Prostate gland (tissue), 2 donors: ENCODE measurements at regions not wholly inside any gene's neighbourhood (a gene's known extent, or its start where the extent isn't known, plus 50 kb on each side); places are given as distances from the start of the nearest gene placed in this dataset.

Source experiments
- DNase-seq: peaks from one replicate; pipeline ENCODE4 v3.0.0-alpha.2; 2019; ENCODE audit warnings: low spot score
- H3K27ac ChIP-seq, 2 donors: fragments of 200-600 bp; sonication (generic); 2 replicates each; pipeline ENCODE4 v1.5.1; 2017 to 2019
- H3K27me3 ChIP-seq: fragments of 200-600 bp; sonication (generic); replicated peaks from 2 replicates; pipeline ENCODE4 v1.5.1; 2019; ENCODE audit not compliant: insufficient read depth
- H3K36me3 ChIP-seq, 2 donors: fragments of 200-600 bp; sonication (generic); 1 replicate in 1 of 2; 2 replicates in 1 of 2; pipeline versions ENCODE4 v1.5.1 to v1.8.1; 2017 to 2019
- H3K4me1 ChIP-seq: fragments of 200-600 bp; sonication (generic); replicated peaks from 2 replicates; pipeline ENCODE4 v1.5.1; 2019
- H3K4me3 ChIP-seq, 2 donors: fragments of 200-600 bp; sonication (generic); 2 replicates each; pipeline ENCODE4 v1.5.1; 2017 to 2019
- H3K9me3 ChIP-seq: fragments of 200-600 bp; sonication (generic); 2 replicates; pipeline ENCODE4 v1.5.1; 2017
- CTCF ChIP-seq, 4 experiments: fragments of 200-600 bp in 2 of 4; fragments of 450-650 bp in 2 of 4; sonication (generic) in 2 of 4; IDR thresholded peaks; 1 replicate in 3 of 4; 2 replicates in 1 of 4; pipeline ENCODE4 v1.5.1; 2016 to 2019; ENCODE audit warnings: antibody characterized with exemption in 4 of 4, mild to moderate bottlenecking in 2 of 4, moderate library complexity in 2 of 4
- POLR2A ChIP-seq: fragments of 450-650 bp; IDR thresholded peaks from one replicate; pipeline ENCODE4 v1.6.1; 2016; ENCODE audit warnings: antibody characterized with exemption, mild to moderate bottlenecking
- POLR2AphosphoS5 ChIP-seq: sonication (generic); formaldehyde crosslinking; IDR thresholded peaks from one replicate; pipeline ENCODE4 v1.6.1; 2017; ENCODE audit warnings: antibody characterized with exemption
- WGBS: methylation state at CpG from one replicate; pipeline ENCODE4 v1.1.5; 2018; 5-methylcytosine and 5-hydroxymethylcytosine counted together
- intact Hi-C: fragments of 100-400 bp; cut with DNase I; formaldehyde crosslinking; loops from one replicate; pipeline ENCODE4 v1.14.2; 2022

- no peaks in the 10 kb centered on the region for H3K36me3 ChIP-seq
- intact Hi-C loops: no loop called here
- no peak overlapping the region for H3K4me3 ChIP-seq
- no peaks in the 10 kb centered on the region for H3K27me3 ChIP-seq
- no peak overlapping the region for H3K27ac ChIP-seq
- no peaks in the 10 kb centered on the region for H3K4me1 ChIP-seq
- H3K9me3 ChIP-seq: no peaks in the 10 kb centered on the region
- TF ChIP-seq CTCF (IDR thresholded peaks at IDR 0.05): no peak
- DNase-seq: no peak
Observed at GRCh38 chr4:163892417-163892816, 397.9 kb downstream of the TMA16 start.

- no peak overlapping the region for H3K4me3 ChIP-seq
- intact Hi-C loops: no loop called here
- H3K27ac ChIP-seq: no peak overlapping the region
- 46% methylated on average over 3 of the region's 3 CpGs for WGBS
- H3K27me3 ChIP-seq: no peaks in the 10 kb centered on the region
- H3K4me1 ChIP-seq: no peaks in the 10 kb centered on the region
- no peaks in the 10 kb centered on the region for H3K9me3 ChIP-seq
- TF ChIP-seq CTCF (IDR thresholded peaks at IDR 0.05): no peak
- TF ChIP-seq POLR2A: no peak
- TF ChIP-seq POLR2AphosphoS5: no peak
- no peak for DNase-seq
- H3K36me3 ChIP-seq: no peaks in the 10 kb centered on the region
Observed at GRCh38 chr4:163895378-163896005, 401.0 kb downstream of the TMA16 start.

- no peak for TF ChIP-seq CTCF (IDR thresholded peaks at IDR 0.05)
- no peak for TF ChIP-seq POLR2AphosphoS5
- TF ChIP-seq POLR2A: no peak
- DNase-seq: no peak
- intact Hi-C loops: no loop called here
- H3K27ac ChIP-seq: no peak overlapping the region
- no peaks in the 10 kb centered on the region for H3K4me1 ChIP-seq
- H3K27me3 ChIP-seq: no peaks in the 10 kb centered on the region
- no peak overlapping the region for H3K4me3 ChIP-seq
- H3K36me3 ChIP-seq: no peaks in the 10 kb centered on the region
- no peaks in the 10 kb centered on the region for H3K9me3 ChIP-seq
- 59% methylated on average over 1 of the region's 1 CpG for WGBS
Observed at GRCh38 chr4:163901319-163901718, 406.8 kb downstream of the TMA16 start.

- Histone ChIP-seq H3K9me3 (no peaks in the 10 kb centered on the region), H3K4me1 (no peaks in the 10 kb centered on the region), H3K4me3 (no peak overlapping the region), H3K36me3 (no peaks in the 10 kb centered on the region), H3K27ac (no peak overlapping the region), H3K27me3 (no peaks in the 10 kb centered on the region)
- no peak for DNase-seq
- intact Hi-C loops: no loop called here
- WGBS: 94% methylated on average over 2 of the region's 2 CpGs
- no peak for TF ChIP-seq POLR2AphosphoS5
- no peak for TF ChIP-seq POLR2A
- no peak for TF ChIP-seq CTCF (IDR thresholded peaks at IDR 0.05)
Observed at GRCh38 chr4:163902417-163902816, 407.9 kb downstream of the TMA16 start.

GRCh38 chr4:163911891-163912290 lies 417.4 kb downstream of the TMA16 start:
- WGBS: 67% methylated on average over 5 of the region's 5 CpGs
- Histone ChIP-seq H3K27ac (no peak overlapping the region), H3K4me3 (no peak overlapping the region), H3K36me3 (no peaks in the 10 kb centered on the region), H3K4me1 (no peaks in the 10 kb centered on the region), H3K9me3 (no peaks in the 10 kb centered on the region), H3K27me3 (no peaks in the 10 kb centered on the region)
- TF ChIP-seq POLR2A: no peak
- TF ChIP-seq CTCF (IDR thresholded peaks at IDR 0.05): no peak
- no peak for TF ChIP-seq POLR2AphosphoS5
- intact Hi-C loops: no loop called here
- DNase-seq: no peak
